K562 (cell line): ENCODE measurements at regions not wholly inside any gene's neighbourhood (a gene's known extent, or its start where the extent isn't known, plus 50 kb on each side); places are given as distances from the start of the nearest gene placed in this dataset.

Source experiments
- ATAC-seq: fragments of 200-7000 bp; cut with Tn5 transposase; 3 replicates; pipeline ENCODE4 v1.9.1; 2020; ENCODE audit warnings: moderate library complexity
- BruUV-seq: library from RNA; stranded (reverse); fragments of 400-500 nt; replicated peaks from 2 replicates; lab custom pipeline; 2021; lab: Mats Ljungman, UMichigan
- CTCF ChIA-PET: fragments of 300-600 bp; formaldehyde crosslinking; extraction: SDS; loops from one replicate; lab custom pipeline; 2021; ENCODE audit warnings: low intra/inter-chr PET ratio; lab: Yijun Ruan, JAX
- POLR2A ChIA-PET: fragments of 300-600, 350-650 bp; sonication (Branson Sonifier 250); formaldehyde crosslinking; extraction: SDS; loops from one replicate; lab custom pipeline; 2021; ENCODE audit warnings: antibody characterized with exemption, inconsistent platforms; lab: Yijun Ruan, JAX
- DNase-seq, 4 experiments: peaks; one replicate each; pipeline versions ENCODE4 v3.0.0 to v3.0.0-alpha.2; 2011 to 2018; ENCODE audit warnings: low spot score in 3 of 4, mixed read lengths in 3 of 4; ENCODE audit errors: extremely low read depth in 1 of 4
- FAIRE-seq: peaks from 2 replicates; lab custom pipeline; 2011; peaks lifted over from hg19 to GRCh38; lab: Jason Lieb, UNC
- H2AFZ ChIP-seq: 2 replicates; pipeline ENCODE4 v1.6.0; 2011; ENCODE audit warnings: low read depth, low read length, control low read depth, inconsistent platforms
- H3K27ac ChIP-seq: fragments of 200-600 bp; 3 replicates; pipeline ENCODE4 v1.8.0; 2011; ENCODE audit warnings: low read depth, mild to moderate bottlenecking, control low read depth, inconsistent platforms, low read length, moderate library complexity, mixed read lengths; ENCODE audit errors: extremely low read depth
- H3K27me3 ChIP-seq, 2 experiments: fragments of 300-600 bp in 1 of 2; 2 replicates in 1 of 2; 3 replicates in 1 of 2; pipeline versions ENCODE4 v1.6.0 to v1.8.0; 2011; ENCODE audit warnings: inconsistent platforms in 2 of 2, low read length in 2 of 2, mild to moderate bottlenecking in 1 of 2, mixed read lengths in 1 of 2, moderate library complexity in 1 of 2; ENCODE audit not compliant: control insufficient read depth in 2 of 2, insufficient read depth in 2 of 2
- H3K36me3 ChIP-seq: fragments of 300-600 bp; 3 replicates; pipeline ENCODE4 v1.8.0; 2011; ENCODE audit warnings: mild to moderate bottlenecking, low read length, inconsistent platforms; ENCODE audit not compliant: control insufficient read depth, insufficient read depth
- H3K4me1 ChIP-seq, 2 experiments: fragments of 200-600 bp in 1 of 2; replicated peaks in 1 of 2; 2 replicates in 1 of 2; 3 replicates in 1 of 2; pipeline versions ENCODE4 v1.5.1 to v1.8.0; 2011; ENCODE audit warnings: inconsistent platforms in 2 of 2, low read length in 2 of 2, mild to moderate bottlenecking in 1 of 2, mixed read lengths in 1 of 2, moderate library complexity in 1 of 2; ENCODE audit not compliant: control insufficient read depth in 2 of 2, insufficient read depth in 2 of 2
- H3K4me2 ChIP-seq: 2 replicates; pipeline ENCODE4 v1.6.1; 2011; ENCODE audit warnings: low read length, control low read depth, inconsistent platforms, mixed read lengths; ENCODE audit not compliant: insufficient read depth
- H3K4me3 ChIP-seq: fragments of 200-600 bp; sonication (generic), shearing (Covaris generic); 2 replicates; pipeline ENCODE4 v1.5.1; 2016; ENCODE audit warnings: control low read depth, inconsistent platforms
- H3K79me2 ChIP-seq: fragments of 200-600 bp; 3 replicates; pipeline ENCODE4 v1.8.0; 2011; ENCODE audit warnings: low read length, inconsistent platforms; ENCODE audit not compliant: control insufficient read depth, insufficient read depth
- H3K9ac ChIP-seq, 2 experiments: 2 replicates each; pipeline versions ENCODE4 v1.6.0 to v1.6.1; 2011; ENCODE audit warnings: low read depth in 2 of 2, low read length in 2 of 2, control low read depth in 1 of 2, inconsistent platforms in 1 of 2, mild to moderate bottlenecking in 1 of 2, mixed read lengths in 1 of 2; ENCODE audit not compliant: insufficient read depth in 1 of 2
- H3K9me1 ChIP-seq: one replicate; pipeline ENCODE4 v1.6.0; 2011; ENCODE audit warnings: inconsistent platforms, mild to moderate bottlenecking, low read length, moderate library complexity; ENCODE audit not compliant: control insufficient read depth, insufficient read depth
- H3K9me3 ChIP-seq: replicated peaks from 2 replicates; pipeline ENCODE4 v1.5.1; 2011; ENCODE audit warnings: low read depth, low read length, inconsistent platforms; ENCODE audit not compliant: control insufficient read depth, insufficient read depth
- H4K20me1 ChIP-seq: replicated peaks from 2 replicates; pipeline ENCODE4 v1.6.1; 2011; ENCODE audit warnings: low read length, inconsistent platforms, mixed read lengths; ENCODE audit not compliant: control insufficient read depth, insufficient read depth
- CBFB ChIP-seq: sonication (generic); formaldehyde crosslinking; IDR thresholded peaks from 2 replicates; pipeline ENCODE4 v1.4.0; 2020; ENCODE audit warnings: mild to moderate bottlenecking, missing genetic modification reagents
- PHF20 ChIP-seq: fragments of 450-650 bp; IDR thresholded peaks from 2 replicates; pipeline ENCODE4 v1.6.1; 2018; ENCODE audit not compliant: partially characterized antibody
- SIN3A ChIP-seq, 2 experiments: fragments of 150-350 bp in 1 of 2; IDR thresholded peaks; 2 replicates each; pipeline ENCODE4 v1.6.1; 2011 to 2016; ENCODE audit warnings: borderline replicate concordance in 2 of 2, low read depth in 2 of 2, low read length in 2 of 2, mild to moderate bottlenecking in 2 of 2, moderate library complexity in 2 of 2; ENCODE audit not compliant: control insufficient read depth in 1 of 2
- SMARCA5 ChIP-seq: fragments of 450-650 bp; IDR thresholded peaks from 2 replicates; pipeline ENCODE4 v1.6.1; 2016
- SMC3 ChIP-seq: conservative IDR thresholded peaks from 2 replicates; pipeline ENCODE4 v1.6.1; 2011; ENCODE audit warnings: low read depth, low read length, improper control_type of control experiment; ENCODE audit not compliant: insufficient read depth
- USF2 ChIP-seq: sonication (generic); formaldehyde crosslinking; IDR thresholded peaks from 2 replicates; pipeline ENCODE4 v1.5.0; 2020; ENCODE audit warnings: missing genetic modification reagents
- ZNF655 ChIP-seq: fragments of 250-450 bp; sonication (Bioruptor Pico); IDR thresholded peaks from 2 replicates; pipeline ENCODE4 v1.5.0; 2021
- ZNF699 ChIP-seq: fragments of 250-450 bp; sonication (Bioruptor Pico); IDR thresholded peaks from 2 replicates; pipeline ENCODE4 v1.8.0; 2021; ENCODE audit warnings: mild to moderate bottlenecking, moderate library complexity; ENCODE audit not compliant: insufficient replicate concordance
- WGBS: fragments of 100-300 bp; shearing (Covaris generic); methylation state at CpG from one replicate; pipeline ENCODE4 v1.1.6; 2016; ENCODE audit warnings: low coverage, mixed read lengths; ENCODE audit not compliant: insufficient coverage; ENCODE audit errors: missing lambda C conversion rate; 5-methylcytosine and 5-hydroxymethylcytosine counted together
- in situ Hi-C: fragments of 300-500 bp; cut with MboI; formaldehyde crosslinking; loops from 4 replicates; pipeline ENCODE4 v1.15.0; 2018; ENCODE audit warnings: inconsistent platforms, mixed read lengths
- intact Hi-C: fragments of 100-400 bp; cut with micrococcal nuclease; formaldehyde crosslinking; loops from 2 replicates; pipeline ENCODE4 v1.14.2; 2022

GRCh38 chr10:83612050-83612449, 527.3 kb upstream of the GHITM start:
- FAIRE-seq (no peak), DNase-seq (no peak), ATAC-seq (no peak)
- intact Hi-C loops: no loop called here
- H2AFZ ChIP-seq: no peak overlapping the region
- no peak overlapping the region for H3K9ac ChIP-seq
- no peaks in the 10 kb centered on the region for H3K27me3 ChIP-seq
- no peaks in the 10 kb centered on the region for H4K20me1 ChIP-seq
- no peaks in the 10 kb centered on the region for H3K9me1 ChIP-seq
- 0% methylated on average over 4 of the region's 4 CpGs for WGBS
- no peaks in the 10 kb centered on the region for H3K36me3 ChIP-seq
- ChIA-PET CTCF (no interaction called here), POLR2A (interaction anchor here (1.1 kb wide), 1 partner anchor 15 kb away, joined by 4 read pairs; no protein-coding TSS in a partner anchor)
- H3K4me3 ChIP-seq: no peak overlapping the region
- H3K79me2 ChIP-seq: no peaks in the 10 kb centered on the region
- no peaks in the 10 kb centered on the region for H3K9me3 ChIP-seq
- BruUV-seq: no TSS peak
- in situ Hi-C loops: no loop called here
- H3K4me2 ChIP-seq: no peak overlapping the region
- no peak overlapping the region for H3K27ac ChIP-seq
- H3K4me1 ChIP-seq: no peaks in the 10 kb centered on the region
- TF ChIP-seq SMARCA5 (no peak), USF2 (no peak), ZNF655 (no peak), PHF20 (no peak), CBFB (CRISPR knock-in tag) (no peak), ZNF699 (no peak), SIN3A (IDR thresholded peaks at IDR 0.05; ENCODE audit: borderline replicate concordance in 2 of 2, control insufficient read depth in 1 of 2, low read depth in 2 of 2, low read length in 2 of 2) (no peak), SMC3 (no peak)
